LNCAP (cell line): ENCODE measurements at regions not wholly inside any gene's neighbourhood (a gene's known extent, or its start where the extent isn't known, plus 50 kb on each side); places are given as distances from the start of the nearest gene placed in this dataset.

Experiments used
- CTCF ChIP-seq: fragments of 450-650 bp; IDR thresholded peaks from 2 replicates; pipeline ENCODE4 v1.5.1; 2017; ENCODE audit warnings: mild to moderate bottlenecking

- TF ChIP-seq CTCF = no peak
Measured at GRCh38 chr9:81822967-81823366, 105.3 kb upstream of the SPATA31D4 start.

- no peak for TF ChIP-seq CTCF
Measured at GRCh38 chr9:81823672-81824554, 104.3 kb upstream of the SPATA31D4 start.

- TF ChIP-seq CTCF = no peak
Measured at GRCh38 chr9:81824802-81825730, 103.2 kb upstream of the SPATA31D4 start.

- no peak for TF ChIP-seq CTCF
Measured at GRCh38 chr9:81825846-81826516, 102.2 kb upstream of the SPATA31D4 start.

GRCh38 chr9:81826517-81826906, 101.7 kb upstream of the SPATA31D4 start:
- TF ChIP-seq CTCF = no peak

- no peak for TF ChIP-seq CTCF
Measured at GRCh38 chr9:81827616-81828296, 100.5 kb upstream of the SPATA31D4 start.
